H1 (cell line): ENCODE measurements at regions not wholly inside any gene's neighbourhood (a gene's known extent, or its start where the extent isn't known, plus 50 kb on each side); places are given as distances from the start of the nearest gene placed in this dataset.
A peak's percentile ranks its signal among the peaks of the same experiment; 100 is the strongest.

Experiments
- CTCF ChIA-PET: fragments of 300-600 bp; sonication (Branson Sonifier 250); formaldehyde crosslinking; loops from one replicate; lab custom pipeline; 2021; ENCODE audit not compliant: partially characterized antibody; lab: Charles Lee
- POLR2A ChIA-PET: fragments of 300-600 bp; sonication (Branson Sonifier 250); formaldehyde crosslinking; loops from one replicate; lab custom pipeline; 2021; ENCODE audit warnings: inconsistent platforms; ENCODE audit not compliant: partially characterized antibody; lab: Charles Lee
- DNase-seq, 2 experiments: peaks; one replicate each; pipeline versions ENCODE4 v3.0.0 to v3.0.0-alpha.2; 2010 to 2022; ENCODE audit warnings: low spot score in 2 of 2, low read depth in 1 of 2, mixed read lengths in 1 of 2
- FAIRE-seq: peaks from 2 replicates; lab custom pipeline; 2011; peaks lifted over from hg19 to GRCh38; lab: Jason Lieb, UNC
- H2AFZ ChIP-seq: 2 replicates; pipeline ENCODE4 v1.8.1; 2012; ENCODE audit warnings: low read length, inconsistent platforms
- H2AK5ac ChIP-seq: 2 replicates; pipeline ENCODE4 v1.6.1; 2013; ENCODE audit warnings: low read depth, low read length
- H2BK120ac ChIP-seq: replicated peaks from 2 replicates; pipeline ENCODE3; 2013; ENCODE audit warnings: low read depth, low read length, inconsistent platforms
- H2BK12ac ChIP-seq: 2 replicates; pipeline ENCODE4 v1.6.1; 2013; ENCODE audit warnings: low read depth, low read length
- H2BK15ac ChIP-seq: 2 replicates; pipeline ENCODE4 v1.6.1; 2013; ENCODE audit warnings: low read length
- H2BK20ac ChIP-seq: 2 replicates; pipeline ENCODE4 v1.6.1; 2013; ENCODE audit warnings: low read length
- H2BK5ac ChIP-seq: 2 replicates; pipeline ENCODE4 v1.6.1; 2013; ENCODE audit warnings: low read depth, low read length
- H3K14ac ChIP-seq: 2 replicates; pipeline ENCODE4 v1.6.1; 2013; ENCODE audit warnings: inconsistent platforms; ENCODE audit not compliant: insufficient read length
- H3K18ac ChIP-seq: 2 replicates; pipeline ENCODE4 v1.6.1; 2013; ENCODE audit warnings: low read length; ENCODE audit errors: extremely low read depth
- H3K23ac ChIP-seq: 2 replicates; pipeline ENCODE4 v1.6.1; 2013; ENCODE audit warnings: inconsistent platforms; ENCODE audit not compliant: insufficient read length
- H3K23me2 ChIP-seq: 2 replicates; pipeline ENCODE4 v1.6.1; 2013; ENCODE audit warnings: low read depth, low read length
- H3K27ac ChIP-seq: 2 replicates; pipeline ENCODE4 v1.6.1; 2011; ENCODE audit warnings: low read depth, low read length, inconsistent platforms
- H3K27me3 ChIP-seq, 4 experiments: replicated peaks in 1 of 4; 1 replicate in 1 of 4; 2 replicates in 3 of 4; pipeline versions ENCODE4 v1.6.1 to v1.8.1; 2011 to 2013; ENCODE audit warnings: low read length in 3 of 4, mild to moderate bottlenecking in 3 of 4, inconsistent platforms in 2 of 4, mixed read lengths in 2 of 4, moderate library complexity in 1 of 4; ENCODE audit not compliant: control insufficient read depth in 3 of 4, insufficient read depth in 3 of 4; ENCODE audit errors: extremely low read depth in 1 of 4
- H3K36me3 ChIP-seq, 4 experiments: 2 replicates each; pipeline versions ENCODE4 v1.6.1 to v1.8.1; 2011 to 2013; ENCODE audit warnings: mild to moderate bottlenecking in 4 of 4, low read length in 3 of 4, moderate library complexity in 2 of 4, control low read depth in 1 of 4, inconsistent platforms in 1 of 4; ENCODE audit not compliant: insufficient read depth in 4 of 4, control insufficient read depth in 2 of 4
- H3K4ac ChIP-seq: replicated peaks from 2 replicates; pipeline ENCODE3; 2013; ENCODE audit warnings: low read length, low read depth, mixed read lengths, inconsistent platforms; ENCODE audit not compliant: insufficient read length
- H3K4me1 ChIP-seq, 4 experiments: replicated peaks in 1 of 4; 1 replicate in 1 of 4; 2 replicates in 3 of 4; pipeline versions ENCODE4 v1.6.1 to v1.8.1; 2011 to 2013; ENCODE audit warnings: low read length in 3 of 4, inconsistent platforms in 2 of 4, mixed read lengths in 1 of 4; ENCODE audit not compliant: insufficient read depth in 4 of 4, control insufficient read depth in 3 of 4
- H3K4me2 ChIP-seq, 2 experiments: 2 replicates each; pipeline versions ENCODE4 v1.6.1 to v1.8.1; 2011 to 2013; ENCODE audit warnings: low read depth in 2 of 2, low read length in 2 of 2, control low read depth in 1 of 2, inconsistent platforms in 1 of 2, mild to moderate bottlenecking in 1 of 2; ENCODE audit not compliant: insufficient read depth in 1 of 2
- H3K4me3 ChIP-seq, 4 experiments: fragments of 200-600, 300-600 bp in 1 of 4; sonication (generic), shearing (Covaris generic), sonication (Bioruptor Twin) in 1 of 4; 2 replicates each; pipeline versions ENCODE4 v1.5.1 to v1.8.1; 2011 to 2016; ENCODE audit warnings: low read length in 4 of 4, low read depth in 3 of 4, control low read depth in 2 of 4, inconsistent platforms in 2 of 4, mild to moderate bottlenecking in 2 of 4, mixed read lengths in 1 of 4, moderate library complexity in 1 of 4; ENCODE audit not compliant: insufficient read depth in 2 of 4; ENCODE audit errors: extremely low read depth in 1 of 4
- H3K56ac ChIP-seq: replicated peaks from 2 replicates; pipeline ENCODE3; 2013; ENCODE audit warnings: low read depth, mild to moderate bottlenecking, mixed read lengths, low read length, inconsistent platforms; ENCODE audit not compliant: insufficient read length
- H3K79me1 ChIP-seq: 2 replicates; pipeline ENCODE4 v1.6.1; 2013; ENCODE audit warnings: low read depth, low read length, control low read depth
- H3K79me2 ChIP-seq, 2 experiments: 2 replicates each; pipeline versions ENCODE4 v1.6.1 to v1.8.1; 2012 to 2013; ENCODE audit warnings: low read length in 2 of 2, mild to moderate bottlenecking in 2 of 2, inconsistent platforms in 1 of 2; ENCODE audit not compliant: insufficient read depth in 2 of 2, control insufficient read depth in 1 of 2
- H3K9ac ChIP-seq, 4 experiments: replicated peaks in 1 of 4; 1 replicate in 1 of 4; 2 replicates in 3 of 4; pipeline versions ENCODE4 v1.6.1 to v1.8.1; 2011 to 2013; ENCODE audit warnings: low read depth in 3 of 4, low read length in 3 of 4, control low read depth in 2 of 4, mild to moderate bottlenecking in 2 of 4, moderate library complexity in 2 of 4, inconsistent platforms in 1 of 4; ENCODE audit errors: extremely low read depth in 1 of 4
- H3K9me3 ChIP-seq, 2 experiments: 2 replicates each; pipeline versions ENCODE4 v1.6.1 to v1.8.1; 2012 to 2013; ENCODE audit warnings: mild to moderate bottlenecking in 2 of 2, moderate library complexity in 2 of 2, control low read depth in 1 of 2, inconsistent platforms in 1 of 2, low read depth in 1 of 2, low read length in 1 of 2, mixed read lengths in 1 of 2; ENCODE audit not compliant: insufficient read depth in 2 of 2
- H4K20me1 ChIP-seq, 2 experiments: replicated peaks in 1 of 2; 2 replicates each; pipeline versions ENCODE3 to v1.8.1; 2011 to 2013; ENCODE audit warnings: inconsistent platforms in 2 of 2, low read length in 2 of 2, mild to moderate bottlenecking in 1 of 2; ENCODE audit not compliant: insufficient read depth in 2 of 2, control insufficient read depth in 1 of 2
- H4K5ac ChIP-seq: 2 replicates; pipeline ENCODE4 v1.6.1; 2013; ENCODE audit warnings: low read length, low read depth, mixed read lengths, inconsistent platforms; ENCODE audit not compliant: insufficient read length
- H4K8ac ChIP-seq: 2 replicates; pipeline ENCODE4 v1.8.0; 2013; ENCODE audit warnings: mild to moderate bottlenecking, moderate library complexity, low read length, inconsistent platforms; ENCODE audit not compliant: insufficient read depth; ENCODE audit errors: extremely low read depth
- H4K91ac ChIP-seq: replicated peaks from 2 replicates; pipeline ENCODE3; 2013; ENCODE audit warnings: low read length, mixed read lengths, inconsistent platforms; ENCODE audit not compliant: insufficient read length
- ASH2L ChIP-seq: fragments of 200-600, 300-600 bp; sonication (generic); IDR thresholded peaks from one replicate; pipeline ENCODE4 v1.7.1; 2017; ENCODE audit warnings: low read length
- CBX5 ChIP-seq: fragments of 300-800, 300-1000 bp; sonication (generic); IDR thresholded peaks from 2 replicates; pipeline ENCODE4 v1.7.1; 2016; ENCODE audit warnings: antibody characterized with exemption, low read length, low read depth
- CHD1 ChIP-seq: IDR thresholded peaks from 2 replicates; pipeline ENCODE4 v1.6.1; 2012; ENCODE audit warnings: low read depth, low read length, improper control_type of control experiment
- KDM4A ChIP-seq: IDR thresholded peaks from one replicate; pipeline ENCODE4 v1.7.1; 2012; ENCODE audit warnings: low read depth, mild to moderate bottlenecking, moderate library complexity, low read length, inconsistent platforms; ENCODE audit not compliant: severe bottlenecking
- PHF8 ChIP-seq: fragments of 200-600 bp; sonication (generic); conservative IDR thresholded peaks from 2 replicates; pipeline ENCODE4 v1.7.1; 2012; ENCODE audit warnings: low read depth, mild to moderate bottlenecking, inconsistent platforms, low read length, moderate library complexity
- RAD21 ChIP-seq, 2 experiments: IDR thresholded peaks in 1 of 2; conservative IDR thresholded peaks in 1 of 2; 2 replicates each; pipeline ENCODE4 v1.6.1; 2011; ENCODE audit warnings: low read depth in 2 of 2, low read length in 2 of 2, improper control_type of control experiment in 1 of 2, inconsistent platforms in 1 of 2, mild to moderate bottlenecking in 1 of 2, moderate library complexity in 1 of 2
- RFX5 ChIP-seq: IDR thresholded peaks from 2 replicates; pipeline ENCODE4 v1.6.1; 2011; ENCODE audit warnings: low read depth, low read length, improper control_type of control experiment, borderline replicate concordance
- RXRA ChIP-seq: IDR thresholded peaks from 2 replicates; pipeline ENCODE4 v1.6.1; 2011; ENCODE audit warnings: low read depth, mild to moderate bottlenecking, low read length, moderate library complexity; ENCODE audit not compliant: insufficient read depth
- WGBS, 2 experiments: shearing (Covaris generic) in 1 of 2; methylation state at CpG; one replicate each; pipeline versions ENCODE4 v1.1.6 to v1.1.7; 2013 to 2015; ENCODE audit warnings: low lambda C conversion rate in 2 of 2, mixed read lengths in 2 of 2, inconsistent platforms in 1 of 2, low coverage in 1 of 2, missing lambda C conversion rate in 1 of 2; ENCODE audit not compliant: insufficient replicate concordance in 2 of 2, insufficient coverage in 1 of 2, insufficient read length in 1 of 2; ENCODE audit errors: extremely low coverage in 1 of 2, missing lambda C conversion rate in 1 of 2; 5-methylcytosine and 5-hydroxymethylcytosine counted together

DNA sequence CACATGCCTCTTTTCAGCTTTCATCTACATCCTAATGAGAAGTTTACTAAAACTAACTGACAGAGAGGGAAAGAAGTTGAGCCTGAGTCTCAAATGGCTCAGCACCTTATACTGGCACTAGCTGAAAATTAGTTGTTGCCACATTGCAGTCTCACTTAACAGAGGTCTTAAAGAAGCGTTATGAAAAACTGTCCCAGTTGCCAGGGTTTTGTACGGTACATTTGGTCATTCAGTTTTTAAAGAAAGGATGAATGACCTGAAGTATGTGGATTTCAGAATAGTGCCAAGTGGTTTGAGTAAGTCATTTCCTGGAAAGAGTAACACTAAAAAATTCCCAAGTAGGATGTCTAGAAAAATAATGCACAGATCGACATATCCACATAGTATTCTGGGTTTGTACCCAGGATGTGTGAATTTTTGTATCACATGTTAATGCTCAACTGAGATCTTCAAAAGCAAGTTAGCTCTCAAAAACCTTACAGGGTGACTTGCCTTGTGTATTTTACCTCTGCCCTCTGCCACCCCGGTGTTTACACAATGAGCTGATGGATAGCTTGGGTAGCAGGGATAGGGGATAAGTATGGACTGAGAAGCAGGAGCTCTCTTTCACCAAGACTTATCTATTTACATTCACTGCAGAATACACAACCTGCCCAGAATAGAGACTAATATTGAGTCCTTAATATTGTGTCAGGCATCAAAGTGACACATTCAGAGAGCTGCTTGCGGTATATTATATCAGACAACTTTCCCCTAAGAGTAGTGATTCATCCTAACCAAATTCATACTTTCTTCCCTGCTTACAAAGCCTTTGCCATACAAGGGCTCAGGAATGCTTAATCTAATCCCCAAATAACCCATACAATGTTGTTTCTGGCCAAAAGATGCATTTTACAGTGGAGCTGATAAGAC is 1075.7 kb upstream of the PABPC4L start:
- H3K4me3 ChIP-seq = no peak overlapping the region
- no peak overlapping the region for H3K9ac ChIP-seq
- H3K4me2 ChIP-seq = no peak overlapping the region
- H3K79me2 ChIP-seq = no peaks in the 10 kb centered on the region
- no peaks in the 10 kb centered on the region for H3K79me1 ChIP-seq
- H3K36me3 ChIP-seq = no peaks in the 10 kb centered on the region
- H3K27me3 ChIP-seq = no peaks in the 10 kb centered on the region
- no peak overlapping the region for H2AK5ac ChIP-seq
- no peak overlapping the region for H4K8ac ChIP-seq
- H3K23ac ChIP-seq = no peak overlapping the region
- FAIRE-seq = no peak
- H4K5ac ChIP-seq = no peak overlapping the region
- no peak overlapping the region for H2BK20ac ChIP-seq
- no peak overlapping the region for H2BK120ac ChIP-seq
- no peaks in the 10 kb centered on the region for H3K9me3 ChIP-seq
- ChIA-PET CTCF (interaction anchor here (1.2 kb wide), 1 partner anchor 14 kb away, joined by 3 read pairs; no protein-coding TSS in a partner anchor), POLR2A (no interaction called here)
- WGBS, 2 experiments = 93% methylated on average over 5 of the region's 5 CpGs; no CpG with 5 or more reads in 1 of the 2 experiments
- H4K20me1 ChIP-seq = no peaks in the 10 kb centered on the region
- H3K4ac ChIP-seq = no peak overlapping the region
- no peak overlapping the region for H2BK12ac ChIP-seq
- no peak overlapping the region for H4K91ac ChIP-seq
- no peak overlapping the region for H2BK15ac ChIP-seq
- no peak overlapping the region for H3K27ac ChIP-seq
- DNase-seq = no peak
- H3K56ac ChIP-seq = no peak overlapping the region
- H3K23me2 ChIP-seq = no peaks in the 10 kb centered on the region
- H2BK5ac ChIP-seq = no peak overlapping the region
- H3K18ac ChIP-seq = no peak overlapping the region
- peaks cover 0 to 3% (median 0%) of the 10 kb centered on the region in 4 experiments; a peak in 1 of 7 replicates for H3K4me1 ChIP-seq
- H3K14ac ChIP-seq = no peak overlapping the region
- H2AFZ ChIP-seq = peak overlapping the region; percentile 31; the same call in 1 of the 2 replicates
- TF ChIP-seq CBX5 = no peak
- no peak for TF ChIP-seq ASH2L
- TF ChIP-seq RFX5 = no peak
- no peak for TF ChIP-seq CHD1
- TF ChIP-seq RXRA = no peak
- TF ChIP-seq PHF8 = no peak
- no peak for TF ChIP-seq RAD21 (IDR thresholded peaks at IDR 0.05 in 1 of 2, conservative IDR thresholded peaks at IDR 0.05 in 1 of 2; ENCODE audit: low read depth in 2 of 2, low read length in 2 of 2)
- no peak for TF ChIP-seq KDM4A
